ENCODE measurements at regions not wholly inside any gene's neighbourhood (a gene's known extent, or its start where the extent isn't known, plus 50 kb on each side); places are given as distances from the start of the nearest gene placed in this dataset.

DNA sequence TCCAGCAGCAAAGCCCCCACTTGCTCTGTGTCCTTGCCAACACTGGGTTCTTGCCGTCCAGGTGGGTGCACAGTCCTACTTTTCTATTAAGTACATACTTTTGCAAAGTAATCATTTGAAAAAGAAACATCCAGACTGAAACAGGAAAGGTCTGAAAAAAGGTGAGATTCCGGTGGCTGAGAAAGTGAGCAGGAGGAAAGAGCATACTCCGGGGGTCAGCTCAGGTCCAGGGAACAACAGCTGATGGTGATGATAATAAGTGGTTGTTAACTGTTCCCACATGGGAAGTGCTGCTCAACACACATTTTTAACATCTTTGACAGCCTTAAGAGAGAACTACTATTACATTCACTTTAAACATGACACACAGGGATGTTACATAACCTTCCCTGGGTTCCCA is 86.1 kb upstream of the UXS1 start:
- no peaks in the 10 kb centered on the region for H3K23me2 ChIP-seq (ENCODE audit: insufficient read length, low read depth, low read length, poor library complexity, severe bottlenecking)
- H3K4me1 ChIP-seq (ENCODE audit: insufficient read depth, low read length) = no peaks in the 10 kb centered on the region
- H2BK5ac ChIP-seq (ENCODE audit: insufficient read length, low read length) = no peak overlapping the region
- H4K20me1 ChIP-seq (ENCODE audit: control insufficient read depth, insufficient read depth, insufficient read length) = no peaks in the 10 kb centered on the region
- H3K4me2 ChIP-seq (ENCODE audit: insufficient read depth, insufficient read length, low read length) = no peak overlapping the region
- H3K4ac ChIP-seq (ENCODE audit: low read depth, low read length) = no peak overlapping the region
- no peak overlapping the region for H3T11ph ChIP-seq (ENCODE audit: low read length)
- peaks cover 4% of the 10 kb centered on the region for H3K27me3 Mint-ChIP-seq (ENCODE audit: low read depth)
- DNase-seq = no peak
- H3K23ac ChIP-seq (ENCODE audit: insufficient read length, low read depth, low read length) = no peak overlapping the region
- H2BK20ac ChIP-seq (ENCODE audit: low read depth, low read length, poor library complexity, severe bottlenecking) = no peak overlapping the region
- no peak overlapping the region for H2AK5ac ChIP-seq (ENCODE audit: insufficient read length, low read length)
- H3K79me1 ChIP-seq (ENCODE audit: insufficient read depth, low read depth, low read length, poor library complexity, severe bottlenecking) = no peaks in the 10 kb centered on the region
- H3K36me3 Mint-ChIP-seq (ENCODE audit: insufficient read depth in 1 of 3, low read depth in 3 of 3) = no peaks in the 10 kb centered on the region
- no peak overlapping the region for H4K5ac ChIP-seq (ENCODE audit: insufficient read length, low read depth, low read length)
- no peak overlapping the region for H4K91ac ChIP-seq (ENCODE audit: insufficient read length, low read depth, low read length)
- no peaks in the 10 kb centered on the region for H3K27me3 ChIP-seq (ENCODE audit: insufficient read depth, low read length)
- no peak overlapping the region for H3K14ac ChIP-seq (ENCODE audit: insufficient read depth, low read length)
- H3K9me3 ChIP-seq (ENCODE audit: control insufficient read depth, low read depth, low read length) = no peaks in the 10 kb centered on the region
- no peak overlapping the region for H3K18ac ChIP-seq (ENCODE audit: insufficient read length, low read depth, low read length)
- H2AFZ ChIP-seq (ENCODE audit: low read length) = no peak overlapping the region
- no peak overlapping the region for H2BK12ac ChIP-seq (ENCODE audit: insufficient read length, low read depth, low read length)
- H3K4me1 Mint-ChIP-seq = peaks cover 16 to 21% of the 10 kb centered on the region in 2 experiments
- no peak overlapping the region for H2BK15ac ChIP-seq (ENCODE audit: low read depth, low read length)
- no peak overlapping the region for H3K56ac ChIP-seq (ENCODE audit: insufficient read length, low read depth, low read length)
- H3K9ac ChIP-seq (ENCODE audit: extremely low read depth, insufficient read length, low read length) = no peak overlapping the region
- TF ChIP-seq, protein P1, sequence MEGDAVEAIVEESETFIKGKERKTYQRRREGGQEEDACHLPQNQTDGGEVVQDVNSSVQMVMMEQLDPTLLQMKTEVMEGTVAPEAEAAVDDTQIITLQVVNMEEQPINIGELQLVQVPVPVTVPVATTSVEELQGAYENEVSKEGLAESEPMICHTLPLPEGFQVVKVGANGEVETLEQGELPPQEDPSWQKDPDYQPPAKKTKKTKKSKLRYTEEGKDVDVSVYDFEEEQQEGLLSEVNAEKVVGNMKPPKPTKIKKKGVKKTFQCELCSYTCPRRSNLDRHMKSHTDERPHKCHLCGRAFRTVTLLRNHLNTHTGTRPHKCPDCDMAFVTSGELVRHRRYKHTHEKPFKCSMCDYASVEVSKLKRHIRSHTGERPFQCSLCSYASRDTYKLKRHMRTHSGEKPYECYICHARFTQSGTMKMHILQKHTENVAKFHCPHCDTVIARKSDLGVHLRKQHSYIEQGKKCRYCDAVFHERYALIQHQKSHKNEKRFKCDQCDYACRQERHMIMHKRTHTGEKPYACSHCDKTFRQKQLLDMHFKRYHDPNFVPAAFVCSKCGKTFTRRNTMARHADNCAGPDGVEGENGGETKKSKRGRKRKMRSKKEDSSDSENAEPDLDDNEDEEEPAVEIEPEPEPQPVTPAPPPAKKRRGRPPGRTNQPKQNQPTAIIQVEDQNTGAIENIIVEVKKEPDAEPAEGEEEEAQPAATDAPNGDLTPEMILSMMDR (conservative IDR thresholded peaks at IDR 0.05) = no peak
- no CpG with 5 or more reads among the region's 3 CpGs for WGBS (ENCODE audit: extremely low coverage, insufficient read length, low lambda C conversion rate)
- H3K9me3 Mint-ChIP-seq = no peaks in the 10 kb centered on the region
- peak overlapping the region in 1 of 3 experiments; percentile 29; a peak in 1 of 7 replicates for H3K27ac Mint-ChIP-seq
- no peaks in the 10 kb centered on the region for H3K79me2 ChIP-seq (ENCODE audit: insufficient read depth, low read length)
- H2BK120ac ChIP-seq (ENCODE audit: low read depth, low read length, poor library complexity, severe bottlenecking) = no peak overlapping the region
- no peak overlapping the region for H3K27ac ChIP-seq (ENCODE audit: insufficient read length, low read depth, low read length)
- no peak overlapping the region for H4K8ac ChIP-seq (replicated peaks; ENCODE audit: insufficient read length, low read depth, low read length)
- no peak overlapping the region for H3K4me3 Mint-ChIP-seq

Measured in H9 (cell line).